T-cell (primary cell): ENCODE measurements at regions not wholly inside any gene's neighbourhood (a gene's known extent, or its start where the extent isn't known, plus 50 kb on each side); places are given as distances from the start of the nearest gene placed in this dataset.
A peak's percentile ranks its signal among the peaks of the same experiment; 100 is the strongest.

Experiments used
- ATAC-seq, 4 experiments: fragments of 200-7000 bp in 3 of 4; fragments of 150-1000 bp in 1 of 4; cut with Tn5 transposase; replicated peaks in 1 of 4; 1 replicate in 3 of 4; 2 replicates in 1 of 4; pipeline ENCODE4 v1.10.0; 2021; ENCODE audit warnings: moderate library complexity in 3 of 4, mild to moderate bottlenecking in 2 of 4, moderate number of reproducible peaks in 1 of 4
- CTCF ChIA-PET, 2 donors: fragments of 300-600 bp; sonication (Branson Sonifier 250); formaldehyde crosslinking; loops; one replicate each; lab custom pipeline; 2022; ENCODE audit warnings: antibody characterized with exemption in 2 of 2; lab: Charles Lee
- POLR2A ChIA-PET, 2 donors: fragments of 300-600 bp; sonication (Branson Sonifier 250); formaldehyde crosslinking; loops; one replicate each; lab custom pipeline; 2022; ENCODE audit warnings: antibody characterized with exemption in 2 of 2; lab: Charles Lee
- DNase-seq, 35 experiments: peaks; one replicate each; pipeline versions ENCODE4 v3.0.0 to v3.0.0-alpha.2; 2013 to 2023
- H3K27ac ChIP-seq: one replicate; pipeline ENCODE4 v1.5.1; 2013; ENCODE audit warnings: low read length
- H3K27me3 ChIP-seq, 2 experiments: replicated peaks in 1 of 2; 1 replicate in 1 of 2; 2 replicates in 1 of 2; pipeline versions ENCODE4 v1.6.1 to v1.7.0; 2013; ENCODE audit warnings: low read length in 1 of 2, mixed read lengths in 1 of 2; ENCODE audit not compliant: control insufficient read depth in 2 of 2, insufficient read depth in 2 of 2; ENCODE audit errors: extremely low read depth in 1 of 2
- H3K36me3 ChIP-seq, 2 donors: 1 replicate in 1 of 2; 2 replicates in 1 of 2; pipeline versions ENCODE4 v1.6.1 to v1.7.0; 2013; ENCODE audit warnings: low read length in 1 of 2; ENCODE audit not compliant: control insufficient read depth in 2 of 2, insufficient read depth in 1 of 2; ENCODE audit errors: extremely low read depth in 1 of 2
- H3K4me1 ChIP-seq, 2 experiments: 1 replicate in 1 of 2; 2 replicates in 1 of 2; pipeline versions ENCODE4 v1.6.1 to v1.7.0; 2013; ENCODE audit warnings: low read length in 2 of 2, mixed read lengths in 1 of 2; ENCODE audit not compliant: insufficient read depth in 2 of 2, control insufficient read depth in 1 of 2; ENCODE audit errors: extremely low read depth in 1 of 2
- H3K4me3 ChIP-seq, 2 donors: 1 replicate in 1 of 2; 2 replicates in 1 of 2; pipeline versions ENCODE4 v1.5.1 to v1.7.0; 2013; ENCODE audit warnings: mild to moderate bottlenecking in 2 of 2, low read length in 1 of 2, moderate library complexity in 1 of 2; ENCODE audit not compliant: control insufficient read depth in 1 of 2; ENCODE audit errors: extremely low read depth in 1 of 2
- H3K9me3 ChIP-seq: 2 replicates; pipeline ENCODE4 v1.7.0; 2013
- H3K27ac Mint-ChIP-seq, 2 donors: one replicate each; pipeline ENCODE4 v1.8.0; 2020 to 2021; ENCODE audit warnings: mild to moderate bottlenecking in 2 of 2, mixed read lengths in 2 of 2
- H3K27me3 Mint-ChIP-seq, 2 donors: one replicate each; pipeline ENCODE4 v1.8.0; 2021 to 2022; ENCODE audit warnings: mixed read lengths in 2 of 2
- H3K36me3 Mint-ChIP-seq: one replicate; pipeline ENCODE4 v1.8.0; 2021; ENCODE audit warnings: mixed read lengths
- H3K4me1 Mint-ChIP-seq, 3 donors: one replicate each; pipeline ENCODE4 v1.8.0; 2020 to 2022; ENCODE audit warnings: mixed read lengths in 3 of 3, mild to moderate bottlenecking in 1 of 3
- H3K4me3 Mint-ChIP-seq, 3 donors: one replicate each; pipeline ENCODE4 v1.8.0; 2020 to 2022; ENCODE audit warnings: mild to moderate bottlenecking in 3 of 3, mixed read lengths in 3 of 3, moderate library complexity in 3 of 3
- H3K9me3 Mint-ChIP-seq, 3 donors: one replicate each; pipeline ENCODE4 v1.8.0; 2020 to 2022; ENCODE audit warnings: mixed read lengths in 3 of 3
- WGBS: methylation state at CpG from one replicate; pipeline ENCODE4 v1.1.5; 2013; ENCODE audit warnings: missing lambda C conversion rate; ENCODE audit not compliant: insufficient coverage; 5-methylcytosine and 5-hydroxymethylcytosine counted together

DNA sequence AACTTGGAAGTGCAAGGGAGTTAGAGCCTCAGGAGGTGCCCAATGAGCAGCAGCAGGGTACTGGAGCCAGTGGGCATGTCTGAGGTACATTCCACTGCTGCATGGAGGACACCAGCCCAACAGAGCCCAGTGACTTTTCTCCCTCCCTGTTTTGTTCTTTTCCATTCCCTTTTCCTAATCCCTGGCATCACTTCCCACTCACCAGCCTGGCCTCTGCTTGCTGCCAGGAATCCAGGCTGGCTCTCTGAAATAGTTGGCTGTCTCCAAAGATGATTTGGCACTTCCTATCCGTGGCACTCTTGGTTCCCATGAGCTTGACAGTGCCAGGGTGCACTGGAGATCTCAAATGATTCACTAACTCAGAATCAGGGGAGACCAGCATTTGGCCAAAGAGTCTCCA lies 97.7 kb upstream of the ZPBP start:
- Mint-ChIP-seq H3K4me3 (no peak overlapping the region), H3K36me3 (no peaks in the 10 kb centered on the region), H3K9me3 (peaks cover 0 to 14% (median 8%) of the 10 kb centered on the region in 3 donors), H3K4me1 (peaks cover 0 to 4% (median 0%) of the 10 kb centered on the region in 3 donors), H3K27ac (peak overlapping the region in 1 of 2 donors; percentile 37), H3K27me3 (peaks cover 0 to 3% of the 10 kb centered on the region in 2 donors)
- no peaks in the 10 kb centered on the region for H3K9me3 ChIP-seq
- CTCF ChIA-PET, result interaction anchor here in 1 of 2 donors (1.0 to 1.1 kb wide), 2 partner anchors 47 to 56 kb away, joined by 3 to 4 read pairs; no protein-coding TSS in a partner anchor
- DNase-seq (no peak), ATAC-seq (no peak)
- 60% methylated on average over 1 of the region's 1 CpG for WGBS
- H3K4me1 ChIP-seq, result no peaks in the 10 kb centered on the region
- H3K36me3 ChIP-seq, result no peaks in the 10 kb centered on the region
- H3K27ac ChIP-seq, result no peak overlapping the region
- H3K4me3 ChIP-seq, result no peak overlapping the region
- H3K27me3 ChIP-seq, result peaks cover 0 to 6% of the 10 kb centered on the region in 2 experiments
- POLR2A ChIA-PET, result interaction anchor here in 1 of 2 donors (0.6 to 0.7 kb wide), 3 partner anchors 94 to 196 kb away, joined by 3 to 5 read pairs (median 4); no protein-coding TSS in a partner anchor

DNA sequence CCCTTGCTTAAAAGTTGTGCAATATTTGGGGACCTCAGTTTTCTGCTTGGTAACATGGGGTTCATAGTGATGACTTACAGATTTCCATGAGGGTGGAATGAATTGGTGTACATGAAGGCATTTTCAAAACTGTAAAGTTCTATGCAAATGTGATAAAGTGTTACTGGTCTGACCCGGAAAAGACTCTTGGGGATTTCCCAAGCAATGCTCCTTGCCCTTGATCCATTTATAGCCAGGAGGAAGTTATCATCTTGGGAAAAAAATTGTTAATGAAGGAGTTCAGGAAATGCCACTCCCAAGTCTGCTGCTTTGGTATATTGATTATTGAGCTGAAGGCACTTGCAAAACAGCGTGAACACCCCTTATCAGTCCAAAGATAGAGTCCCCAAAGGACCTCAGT lies 96.3 kb upstream of the ZPBP start:
- peaks cover 0 to 5% of the 10 kb centered on the region in 2 experiments for H3K27me3 ChIP-seq
- no peaks in the 10 kb centered on the region for H3K36me3 ChIP-seq
- Mint-ChIP-seq H3K4me1 (peaks cover 0 to 8% (median 5%) of the 10 kb centered on the region in 3 donors), H3K9me3 (peaks cover 0 to 14% (median 8%) of the 10 kb centered on the region in 3 donors), H3K4me3 (no peak overlapping the region), H3K36me3 (no peaks in the 10 kb centered on the region), H3K27me3 (peaks cover 0 to 3% of the 10 kb centered on the region in 2 donors), H3K27ac (no peak overlapping the region)
- H3K4me3 ChIP-seq, result no peak overlapping the region
- H3K4me1 ChIP-seq, result no peaks in the 10 kb centered on the region
- no peaks in the 10 kb centered on the region for H3K9me3 ChIP-seq
- ATAC-seq (no peak), DNase-seq (no peak)
- H3K27ac ChIP-seq, result no peak overlapping the region
- ChIA-PET CTCF (interaction anchor here in 1 of 2 donors (0.6 to 1.1 kb wide), 2 partner anchors 8 to 69 kb away, joined by 3 read pairs; no protein-coding TSS in a partner anchor), POLR2A (interaction anchor here in 1 of 2 donors (0.8 kb wide), 1 partner anchor 207 kb away, joined by 3 read pairs; no protein-coding TSS in a partner anchor)
- WGBS, result no CpG with 5 or more reads among the region's 2 CpGs

DNA sequence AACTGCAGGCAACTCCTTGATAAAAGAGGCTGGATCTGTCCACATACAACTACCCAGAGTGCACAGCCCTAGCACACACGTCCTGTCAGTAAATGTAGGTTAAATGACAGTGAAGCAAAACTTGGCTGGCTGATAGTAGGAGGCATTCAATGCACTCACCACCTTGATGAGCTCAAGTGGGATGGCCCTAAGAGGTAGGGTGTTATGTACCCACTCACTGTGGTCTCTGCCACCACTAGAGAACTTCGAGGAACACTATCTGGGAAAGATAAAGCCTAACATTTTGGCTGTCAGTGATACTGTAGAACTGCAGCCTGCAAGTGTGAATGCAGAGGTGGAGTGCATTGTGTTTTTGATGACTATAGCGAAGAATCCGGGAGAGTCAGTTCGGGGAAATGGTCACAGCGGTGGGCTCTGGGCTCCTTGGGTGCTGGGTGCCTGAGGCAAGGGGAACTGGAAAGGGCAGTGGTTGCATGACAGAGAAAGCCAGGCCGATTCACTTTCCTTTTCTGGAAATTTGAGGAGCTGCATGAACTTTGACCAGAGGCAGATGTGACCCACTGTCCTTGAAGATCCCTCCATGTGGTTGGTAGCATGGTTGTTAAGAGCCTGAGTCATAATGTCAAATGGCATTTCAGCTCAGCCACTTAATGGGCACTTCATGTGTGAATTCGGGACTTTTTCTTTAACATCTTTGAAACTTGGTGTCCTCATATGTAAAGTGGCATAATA lies 93.1 kb upstream of the ZPBP start:
- no peaks in the 10 kb centered on the region for H3K9me3 ChIP-seq
- Mint-ChIP-seq H3K9me3 (peaks cover 0 to 14% (median 8%) of the 10 kb centered on the region in 3 donors), H3K4me1 (peaks cover 0 to 8% (median 5%) of the 10 kb centered on the region in 3 donors), H3K4me3 (no peak overlapping the region), H3K27ac (no peak overlapping the region), H3K27me3 (peaks cover 0 to 3% of the 10 kb centered on the region in 2 donors), H3K36me3 (no peaks in the 10 kb centered on the region)
- ATAC-seq (no peak), DNase-seq (no peak)
- no peaks in the 10 kb centered on the region for H3K36me3 ChIP-seq
- H3K27ac ChIP-seq, result no peak overlapping the region
- 93% methylated on average over 6 of the region's 8 CpGs for WGBS
- no peaks in the 10 kb centered on the region for H3K27me3 ChIP-seq
- H3K4me1 ChIP-seq, result no peaks in the 10 kb centered on the region
- ChIA-PET POLR2A (no interaction called here), CTCF (interaction anchor here in 1 of 2 donors (1.3 kb wide), 1 partner anchor 127 kb away, joined by 3 read pairs; no protein-coding TSS in a partner anchor)
- no peak overlapping the region for H3K4me3 ChIP-seq

DNA sequence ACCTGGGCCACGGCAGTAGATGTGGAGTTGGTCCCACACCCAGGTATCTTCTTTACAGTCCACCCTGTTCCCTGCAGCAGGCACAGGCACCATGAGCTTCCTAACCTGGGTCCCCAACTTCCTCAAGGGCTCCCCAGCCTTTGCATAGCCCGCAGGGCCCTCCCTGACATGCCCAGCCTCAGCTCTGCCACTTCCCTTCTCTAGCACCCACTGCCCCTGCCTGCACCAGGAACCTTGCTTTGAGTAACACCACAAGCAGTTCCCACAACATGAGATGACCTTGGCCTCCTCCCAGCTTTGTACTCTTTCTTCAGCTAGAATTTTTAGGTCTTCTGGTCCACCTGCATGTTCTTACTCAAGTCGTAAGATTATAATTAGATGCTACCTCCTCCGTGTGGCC lies 92.2 kb upstream of the ZPBP start:
- Histone ChIP-seq H3K27me3 (no peaks in the 10 kb centered on the region), H3K27ac (no peak overlapping the region), H3K4me3 (no peak overlapping the region), H3K36me3 (no peaks in the 10 kb centered on the region), H3K9me3 (no peaks in the 10 kb centered on the region), H3K4me1 (no peaks in the 10 kb centered on the region)
- Mint-ChIP-seq H3K4me1 (peaks cover 2 to 10% (median 5%) of the 10 kb centered on the region in 3 donors), H3K4me3 (no peak overlapping the region), H3K9me3 (peaks cover 0 to 11% (median 8%) of the 10 kb centered on the region in 3 donors), H3K36me3 (no peaks in the 10 kb centered on the region), H3K27ac (no peak overlapping the region), H3K27me3 (no peaks in the 10 kb centered on the region)
- ChIA-PET CTCF (no interaction called here), POLR2A (no interaction called here)
- DNase-seq (peak in 1 of 35 experiments; percentile 5), ATAC-seq (no peak)
- 62% methylated on average over 3 of the region's 4 CpGs for WGBS

DNA sequence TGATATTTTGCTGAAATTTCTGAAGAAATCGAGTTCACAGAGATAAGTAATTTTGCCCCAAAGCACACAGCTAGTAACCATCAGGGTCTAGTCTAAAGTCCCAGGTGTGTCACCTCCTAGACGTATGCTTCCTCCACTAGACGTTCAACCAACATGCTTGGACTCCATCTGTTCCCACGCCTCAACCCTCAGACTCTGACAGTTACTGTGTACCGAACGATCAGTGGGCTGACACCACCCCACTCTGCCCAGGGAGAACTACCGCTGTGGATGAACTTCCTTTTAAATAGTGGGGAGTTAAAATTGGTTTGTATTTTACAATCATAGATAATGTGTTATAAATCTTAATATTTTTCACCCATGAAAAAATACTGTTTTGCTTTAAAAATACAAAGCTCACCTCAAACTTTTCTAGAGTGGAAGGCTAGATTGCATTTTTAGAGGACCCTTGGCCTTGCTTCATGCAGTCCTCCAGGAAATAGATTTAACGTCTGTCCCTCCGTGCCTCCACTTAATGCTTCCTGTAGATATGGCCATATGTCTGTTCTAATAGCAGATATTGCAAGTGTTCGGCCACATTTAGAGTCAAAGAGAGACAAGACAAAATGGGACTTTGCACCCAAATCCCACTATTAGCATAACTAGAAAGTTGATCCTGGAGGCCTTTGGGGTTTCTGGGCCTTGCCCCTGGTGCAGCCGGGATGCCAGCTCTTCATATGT lies 91.4 kb upstream of the ZPBP start:
- DNase-seq (no peak), ATAC-seq (no peak)
- H3K4me1 Mint-ChIP-seq, result peaks cover 2 to 8% (median 5%) of the 10 kb centered on the region in 3 donors
- CTCF ChIA-PET, result no interaction called here
- Histone ChIP-seq H3K4me1 (no peaks in the 10 kb centered on the region), H3K27me3 (no peaks in the 10 kb centered on the region), H3K27ac (no peak overlapping the region), H3K9me3 (no peaks in the 10 kb centered on the region), H3K4me3 (no peak overlapping the region), H3K36me3 (no peaks in the 10 kb centered on the region)
- POLR2A ChIA-PET, result no interaction called here
- WGBS, result 78% methylated on average over 4 of the region's 11 CpGs
- H3K36me3 Mint-ChIP-seq, result no peaks in the 10 kb centered on the region
- H3K4me3 Mint-ChIP-seq, result no peak overlapping the region
- no peaks in the 10 kb centered on the region for H3K27me3 Mint-ChIP-seq
- no peak overlapping the region for H3K27ac Mint-ChIP-seq
- peaks cover 0 to 5% (median 2%) of the 10 kb centered on the region in 3 donors for H3K9me3 Mint-ChIP-seq

DNA sequence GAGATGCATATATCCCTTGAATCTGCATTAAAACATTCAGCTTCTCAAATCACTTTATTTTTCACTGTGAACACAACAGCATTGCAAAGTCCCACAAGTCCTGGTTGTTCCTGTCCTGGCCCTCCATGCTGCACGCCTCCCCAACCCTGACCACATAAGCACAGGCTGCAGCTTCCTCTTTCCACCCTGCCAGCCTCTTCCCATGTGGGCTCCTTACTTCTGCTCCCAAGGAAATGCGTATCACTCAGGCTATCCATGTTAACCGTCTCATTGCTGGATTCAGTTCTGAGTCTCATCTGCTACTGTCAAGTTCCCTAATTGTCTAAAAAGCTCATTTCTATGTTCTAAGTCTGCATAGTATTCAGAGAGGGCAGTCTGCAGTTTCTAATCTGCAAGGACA lies 89.7 kb upstream of the ZPBP start:
- WGBS, result 87% methylated on average over 3 of the region's 3 CpGs
- Mint-ChIP-seq H3K4me3 (no peak overlapping the region), H3K27ac (no peak overlapping the region), H3K9me3 (no peaks in the 10 kb centered on the region), H3K4me1 (peaks cover 2 to 6% (median 5%) of the 10 kb centered on the region in 3 donors), H3K27me3 (peaks cover 0 to 3% of the 10 kb centered on the region in 2 donors), H3K36me3 (no peaks in the 10 kb centered on the region)
- H3K27ac ChIP-seq, result no peak overlapping the region
- H3K27me3 ChIP-seq, result peaks cover 0 to 4% of the 10 kb centered on the region in 2 experiments
- ATAC-seq, result no peak
- no peaks in the 10 kb centered on the region for H3K4me1 ChIP-seq
- no peaks in the 10 kb centered on the region for H3K36me3 ChIP-seq
- H3K4me3 ChIP-seq, result no peak overlapping the region
- ChIA-PET CTCF (interaction anchor here (0.6 to 1.6 kb wide), 3 partner anchors 24 to 40 kb away, joined by 3 to 6 read pairs (median 3); no protein-coding TSS in a partner anchor), POLR2A (interaction anchor here in 1 of 2 donors (0.7 kb wide), 1 partner anchor 17 kb away, joined by 3 read pairs; no protein-coding TSS in a partner anchor)
- H3K9me3 ChIP-seq, result no peaks in the 10 kb centered on the region
- no peak for DNase-seq
